ENCODE measurements at regions not wholly inside any gene's neighbourhood (a gene's known extent, or its start where the extent isn't known, plus 50 kb on each side); places are given as distances from the start of the nearest gene placed in this dataset.

DNA sequence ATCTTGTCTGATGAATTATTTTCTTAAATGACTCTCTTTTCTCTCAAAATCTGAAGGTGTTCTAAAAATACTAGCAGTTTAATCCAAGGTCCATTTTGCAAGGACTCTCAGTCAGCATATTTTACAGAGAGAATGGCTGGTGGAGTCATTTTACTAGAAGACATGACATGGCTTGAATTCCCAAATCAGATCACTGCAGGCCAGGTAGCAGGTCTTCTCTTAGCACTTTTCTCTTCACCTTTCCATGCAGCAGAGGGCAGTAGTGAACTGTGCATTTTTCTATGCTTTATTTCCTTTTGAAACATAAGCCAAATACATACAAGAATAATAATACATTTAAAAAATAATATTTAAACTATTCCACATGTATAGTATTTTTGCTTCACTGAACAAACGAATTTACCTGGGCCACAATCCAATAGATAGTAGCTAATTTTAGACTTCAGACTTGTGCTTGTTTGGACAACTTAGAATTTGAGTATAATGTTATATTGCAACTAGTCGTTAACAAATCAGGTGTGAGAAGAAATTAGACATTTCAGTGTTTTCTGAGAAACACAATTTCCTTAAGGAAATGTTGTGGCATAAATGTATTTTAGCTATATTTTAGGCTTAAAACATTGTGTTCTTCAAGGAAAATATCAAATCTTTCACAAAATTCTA is 289.4 kb upstream of the DAB2 start:
- in situ Hi-C loops (cut with MboI; ENCODE audit: low pct_ligation_motif_present in 1 of 4, low pct_unique_long_range_greater_than_20kb in 1 of 4, low sequenced_read_pairs in 3 of 4) (loop anchor here (25.0 kb wide), 2 partner anchors 1023 to 1173 kb away; no protein-coding TSS in a partner anchor), intact Hi-C loops (cut with DNase I; ENCODE audit: low total_unique reads) (loop anchor here (10.0 kb wide), 2 partner anchors 971 to 1021 kb away; no protein-coding TSS in a partner anchor)
- 28 to 30% methylated on average over 2 of the region's 2 CpGs for WGBS, 2 donors (ENCODE audit: low coverage in 1 of 2)

DNA sequence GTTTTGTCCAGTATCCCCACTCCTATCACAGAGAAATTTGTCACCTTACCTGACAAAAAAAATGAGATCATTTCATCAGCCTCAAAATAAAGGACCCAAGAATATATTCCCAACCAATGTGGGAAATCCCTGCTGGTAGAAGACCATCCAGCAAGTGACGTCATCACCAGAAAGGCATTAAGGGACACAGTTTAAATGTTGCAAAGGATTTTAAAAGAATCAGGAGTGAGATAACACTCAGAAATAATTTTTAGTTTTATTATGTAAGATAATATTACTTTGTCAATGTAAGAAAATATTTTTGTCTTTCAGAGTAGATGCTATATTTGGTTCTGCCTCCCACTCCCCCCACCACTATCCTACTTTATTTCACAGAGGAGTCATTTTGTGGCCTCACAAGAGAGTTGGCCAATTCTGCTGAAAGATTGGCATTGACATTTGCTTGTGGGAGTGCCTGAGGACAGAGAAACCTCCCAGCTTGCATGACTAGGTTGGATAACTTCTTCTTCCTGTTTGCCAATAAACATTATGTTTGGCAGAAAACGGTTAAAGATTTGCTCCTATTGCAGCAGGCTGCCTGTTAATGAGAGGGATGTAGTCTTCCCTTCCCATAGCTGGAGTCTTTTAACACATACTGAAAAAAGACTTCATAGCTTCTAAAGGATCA is 288.6 kb upstream of the DAB2 start:
- no peaks in the 10 kb centered on the region for H3K27me3 ChIP-seq
- H3K4me1 ChIP-seq = peaks cover 0 to 12% (median 0%) of the 10 kb centered on the region in 4 donors
- WGBS, 2 donors (ENCODE audit: low coverage in 1 of 2) = 40 to 42% methylated on average over 2 of the region's 2 CpGs
- intact Hi-C loops (cut with DNase I; ENCODE audit: low total_unique reads) (loop anchor here (10.0 kb wide), 2 partner anchors 971 to 1021 kb away; no protein-coding TSS in a partner anchor), in situ Hi-C loops (cut with MboI; ENCODE audit: low pct_ligation_motif_present in 1 of 4, low pct_unique_long_range_greater_than_20kb in 1 of 4, low sequenced_read_pairs in 3 of 4) (loop anchor here (25.0 kb wide), 2 partner anchors 1024 to 1174 kb away; no protein-coding TSS in a partner anchor)
- H3K9me3 ChIP-seq = no peaks in the 10 kb centered on the region
- H3K27ac ChIP-seq = peak overlapping the region in 3 of 4 donors; percentile 25 to 35 (median 33)
- H3K4me3 ChIP-seq = no peak overlapping the region
- H3K36me3 ChIP-seq = no peaks in the 10 kb centered on the region
- no peak for TF ChIP-seq EP300 (IDR thresholded peaks at IDR 0.05; ENCODE audit: low read depth)
- TF ChIP-seq, protein P1, sequence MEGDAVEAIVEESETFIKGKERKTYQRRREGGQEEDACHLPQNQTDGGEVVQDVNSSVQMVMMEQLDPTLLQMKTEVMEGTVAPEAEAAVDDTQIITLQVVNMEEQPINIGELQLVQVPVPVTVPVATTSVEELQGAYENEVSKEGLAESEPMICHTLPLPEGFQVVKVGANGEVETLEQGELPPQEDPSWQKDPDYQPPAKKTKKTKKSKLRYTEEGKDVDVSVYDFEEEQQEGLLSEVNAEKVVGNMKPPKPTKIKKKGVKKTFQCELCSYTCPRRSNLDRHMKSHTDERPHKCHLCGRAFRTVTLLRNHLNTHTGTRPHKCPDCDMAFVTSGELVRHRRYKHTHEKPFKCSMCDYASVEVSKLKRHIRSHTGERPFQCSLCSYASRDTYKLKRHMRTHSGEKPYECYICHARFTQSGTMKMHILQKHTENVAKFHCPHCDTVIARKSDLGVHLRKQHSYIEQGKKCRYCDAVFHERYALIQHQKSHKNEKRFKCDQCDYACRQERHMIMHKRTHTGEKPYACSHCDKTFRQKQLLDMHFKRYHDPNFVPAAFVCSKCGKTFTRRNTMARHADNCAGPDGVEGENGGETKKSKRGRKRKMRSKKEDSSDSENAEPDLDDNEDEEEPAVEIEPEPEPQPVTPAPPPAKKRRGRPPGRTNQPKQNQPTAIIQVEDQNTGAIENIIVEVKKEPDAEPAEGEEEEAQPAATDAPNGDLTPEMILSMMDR (IDR thresholded peaks at IDR 0.05) = no peak
- no peak for TF ChIP-seq POLR2A (IDR thresholded peaks at IDR 0.05)
- TF ChIP-seq POLR2AphosphoS5 (IDR thresholded peaks at IDR 0.05) = no peak
- DNase-seq = no peak

More for the DNA sequence above, 289.4 kb upstream of the DAB2 start:
- no peak overlapping the region for H3K4me3 ChIP-seq
- H3K27me3 ChIP-seq = no peaks in the 10 kb centered on the region
- DNase-seq = peak; percentile 49
- no peaks in the 10 kb centered on the region for H3K9me3 ChIP-seq
- no peaks in the 10 kb centered on the region for H3K36me3 ChIP-seq
- peaks cover 0 to 12% (median 0%) of the 10 kb centered on the region in 4 donors for H3K4me1 ChIP-seq
- TF ChIP-seq POLR2A (IDR thresholded peaks at IDR 0.05) = no peak
- TF ChIP-seq, protein P1 (IDR thresholded peaks at IDR 0.05) = peak; percentile 59 to 71 (median 70)
- peak overlapping the region in 3 of 4 donors; percentile 25 to 35 (median 33) for H3K27ac ChIP-seq

DNA sequence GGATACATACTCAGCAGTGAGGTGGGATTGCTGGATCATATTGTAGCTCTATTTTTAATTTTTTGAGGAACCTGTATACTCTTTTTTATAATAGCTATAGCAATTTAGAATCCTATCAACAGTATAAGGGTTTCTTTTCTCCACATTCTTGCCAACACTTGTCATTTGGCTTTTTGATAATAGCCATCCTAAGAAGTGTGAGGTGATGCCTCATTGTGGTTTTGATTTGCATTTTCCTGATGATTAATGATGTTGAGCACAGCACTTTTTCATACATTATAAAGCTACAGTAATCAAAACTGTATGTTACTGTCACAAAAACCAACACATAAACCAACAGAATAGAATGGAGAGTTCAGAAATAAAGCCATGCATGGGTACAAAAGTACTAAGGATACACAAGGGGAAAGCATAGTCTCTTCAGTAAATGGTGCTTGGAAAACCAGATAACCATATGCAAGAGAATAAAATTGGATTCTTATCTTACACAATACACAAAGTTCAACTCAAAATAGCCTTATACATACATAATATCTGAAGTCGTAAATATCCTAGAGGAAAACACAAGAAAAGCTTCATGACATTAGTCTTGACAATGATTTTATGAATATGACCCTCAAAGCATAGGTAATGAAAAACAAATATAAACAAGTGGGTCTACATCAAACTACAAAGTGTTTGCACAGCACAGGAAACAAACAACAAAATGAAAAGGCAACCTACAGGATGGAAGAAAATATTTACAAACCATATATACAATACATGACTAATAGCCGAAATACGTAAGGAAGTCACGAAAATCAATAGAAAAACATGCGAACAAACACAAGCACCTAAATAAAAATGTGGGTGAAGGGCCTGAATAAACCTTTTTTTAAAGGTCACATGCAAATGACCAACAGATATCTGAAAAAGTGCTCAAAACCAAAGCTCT is 287.8 kb upstream of the DAB2 start:
- TF ChIP-seq, protein P1 (IDR thresholded peaks at IDR 0.05) = no peak
- no peak for DNase-seq
- 88 to 89% methylated on average over 5 of the region's 5 CpGs for WGBS, 2 donors (ENCODE audit: low coverage in 1 of 2)
- in situ Hi-C loops (cut with MboI; ENCODE audit: low pct_ligation_motif_present in 1 of 4, low pct_unique_long_range_greater_than_20kb in 1 of 4, low sequenced_read_pairs in 3 of 4) = loop anchor here (25.0 kb wide), 2 partner anchors 1025 to 1175 kb away; no protein-coding TSS in a partner anchor
- no peaks in the 10 kb centered on the region for H3K9me3 ChIP-seq
- H3K4me1 ChIP-seq = peaks cover 0 to 12% (median 0%) of the 10 kb centered on the region in 4 donors
- H3K4me3 ChIP-seq = no peak overlapping the region
- no peaks in the 10 kb centered on the region for H3K27me3 ChIP-seq
- no peaks in the 10 kb centered on the region for H3K36me3 ChIP-seq
- intact Hi-C loops (cut with DNase I; ENCODE audit: low total_unique reads) = loop anchor here (10.0 kb wide), 2 partner anchors 972 to 1022 kb away; no protein-coding TSS in a partner anchor
- peak overlapping the region in 1 of 4 donors; percentile 35 for H3K27ac ChIP-seq

Data from transverse colon (tissue), 4 donors.